Hematopoietic multipotent progenitor cell treated with erythropoietin and hydrocortisone succinate and interleukin-3 and kit ligand, for 4 days (in vitro differentiated cells): ENCODE measurements at regions not wholly inside any gene's neighbourhood (a gene's known extent, or its start where the extent isn't known, plus 50 kb on each side); places are given as distances from the start of the nearest gene placed in this dataset.

Source experiments
- DNase-seq: peaks from one replicate; pipeline ENCODE4 v3.0.0-alpha.2; 2015

DNA sequence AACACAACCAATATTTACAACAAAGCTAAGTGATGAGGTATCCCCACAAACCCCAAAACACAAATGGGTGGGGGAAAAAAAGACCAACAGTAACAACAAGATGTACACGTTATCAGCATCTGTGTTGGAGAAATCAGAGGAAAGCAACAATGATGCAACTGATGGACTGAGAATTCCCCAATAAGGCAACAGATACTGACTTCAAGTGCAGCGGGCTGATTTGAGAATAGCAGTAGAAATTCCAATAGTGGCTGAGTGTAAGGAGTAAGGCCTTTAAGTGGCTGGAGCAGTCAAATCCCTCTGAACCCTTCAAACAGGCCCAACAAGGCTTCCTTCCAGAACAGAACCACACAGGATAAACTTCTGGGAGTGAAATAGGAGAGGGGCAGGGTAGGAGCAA is 97.6 kb downstream of the TM2D1 start:
- no peak for DNase-seq

- no peak for DNase-seq
Observed at GRCh38 chr1:61626816-61627215, 98.1 kb downstream of the TM2D1 start.

DNA sequence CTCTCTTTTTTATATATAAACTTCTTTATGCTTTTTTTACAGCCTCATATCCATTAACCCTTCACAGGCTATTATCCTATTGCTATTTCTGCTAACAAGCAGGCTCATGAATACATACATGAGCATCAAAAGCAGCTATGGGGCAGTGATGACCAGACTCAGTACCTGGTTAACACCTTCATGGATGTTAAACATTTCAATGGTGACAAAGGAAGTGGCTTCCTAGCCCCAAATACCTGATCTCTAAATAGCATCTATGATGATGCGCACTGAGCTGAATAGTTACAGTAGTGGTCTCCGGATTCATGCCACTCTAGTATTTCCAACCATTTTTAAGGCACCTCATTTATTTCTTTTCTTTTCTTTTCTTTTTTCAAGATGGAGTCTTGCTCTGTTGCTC is 101.1 kb downstream of the TM2D1 start:
- DNase-seq = no peak

DNA sequence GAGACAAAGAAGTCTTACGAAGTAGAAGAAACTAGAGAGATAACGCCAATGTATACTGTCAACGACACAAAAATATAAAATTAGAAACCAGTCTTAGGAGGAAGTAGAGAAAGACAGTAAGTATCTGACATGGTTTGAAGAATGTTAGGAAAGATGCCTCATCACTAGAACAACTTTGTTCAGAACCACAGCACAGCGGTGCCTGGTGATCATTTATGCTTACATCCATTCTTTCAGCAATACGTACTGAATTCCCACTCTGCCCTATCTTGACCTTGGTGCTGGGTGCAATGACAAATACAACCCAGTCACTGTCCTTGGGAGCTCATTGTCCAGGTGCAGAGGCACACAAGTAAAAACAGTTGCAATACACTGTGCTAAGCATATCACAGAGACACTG is 104.4 kb downstream of the TM2D1 start:
- peak; percentile 52 for DNase-seq

GRCh38 chr1:61618755-61619154 is 106.2 kb downstream of the TM2D1 start:
- DNase-seq = no peak

- DNase-seq = no peak
Observed at GRCh38 chr1:61618193-61618592, 106.7 kb downstream of the TM2D1 start.

DNA sequence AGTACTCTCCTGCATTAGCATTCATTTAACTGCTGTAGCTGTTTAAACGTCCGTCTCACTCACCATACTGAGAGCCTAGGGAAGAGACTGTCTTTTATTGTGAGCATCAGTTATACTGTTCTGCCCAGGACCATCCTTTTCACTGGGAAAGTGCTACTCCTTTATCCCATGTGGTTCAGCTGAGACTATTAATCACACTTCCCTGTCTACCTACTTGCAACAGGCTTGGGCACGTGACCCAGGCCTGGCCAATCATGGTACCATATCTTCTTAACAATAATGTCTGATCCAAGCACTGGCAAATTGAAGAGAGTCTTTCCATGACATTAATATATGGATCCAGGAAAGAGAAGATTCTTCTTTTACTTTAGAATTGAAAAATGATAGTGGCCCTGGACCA is 108.1 kb downstream of the TM2D1 start:
- no peak for DNase-seq

DNA sequence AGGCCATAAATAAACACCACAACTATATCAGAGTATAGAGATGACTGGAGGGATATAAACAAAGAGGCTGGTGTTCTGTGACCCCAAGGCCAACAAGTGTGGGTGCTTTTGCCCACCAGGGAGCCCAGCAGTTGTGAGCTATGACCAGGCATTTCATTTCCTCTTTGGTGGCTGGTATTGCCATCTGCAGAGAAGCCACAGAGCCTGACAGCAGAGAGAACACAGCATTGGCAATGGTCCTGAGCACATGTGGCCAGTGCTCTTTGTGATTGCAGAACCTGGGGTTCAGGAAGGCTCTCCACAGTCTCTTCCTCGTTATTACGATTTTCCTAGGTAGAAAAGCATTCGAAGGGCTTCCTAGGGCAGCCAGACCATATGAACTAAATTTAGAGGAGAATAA is 112.3 kb downstream of the TM2D1 start:
- DNase-seq = peak; percentile 81

GRCh38 chr1:61609040-61609439 is 115.9 kb downstream of the TM2D1 start:
- DNase-seq = no peak

GRCh38 chr1:61607448-61607847 is 117.5 kb downstream of the TM2D1 start:
- DNase-seq = no peak

GRCh38 chr1:61606448-61607312 is 118.3 kb downstream of the TM2D1 start:
- DNase-seq = peak; percentile 55

- DNase-seq = peak; percentile 20
Observed at GRCh38 chr1:61605607-61606321, 119.2 kb downstream of the TM2D1 start.

GRCh38 chr1:61604684-61605083 is 120.3 kb downstream of the TM2D1 start:
- DNase-seq = peak; percentile 58

- DNase-seq = no peak
Observed at GRCh38 chr1:61604261-61604660, 120.7 kb downstream of the TM2D1 start.

- no peak for DNase-seq
Observed at GRCh38 chr1:61602663-61603062, 122.3 kb downstream of the TM2D1 start.

- DNase-seq = no peak
Observed at GRCh38 chr1:61597601-61598000, 127.3 kb downstream of the TM2D1 start.

DNA sequence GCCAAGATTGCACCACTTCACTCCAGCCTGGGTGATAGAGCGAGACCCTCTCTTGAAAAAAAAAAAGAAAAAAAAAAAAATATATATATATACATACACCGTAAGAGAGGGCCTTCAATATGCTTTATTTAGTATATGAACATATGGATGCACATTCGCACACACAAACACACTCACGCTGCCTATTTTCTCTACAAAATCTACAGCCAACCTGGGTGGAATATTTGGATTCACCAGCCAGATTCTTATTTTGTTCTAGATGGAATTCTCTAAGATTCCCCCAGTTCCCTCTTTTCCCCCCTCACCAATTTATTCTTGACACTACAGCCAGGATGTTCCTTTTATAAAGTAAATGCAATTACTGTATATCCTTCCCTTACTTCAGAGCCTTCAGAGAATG is 131.6 kb downstream of the TM2D1 start:
- DNase-seq = no peak

DNA sequence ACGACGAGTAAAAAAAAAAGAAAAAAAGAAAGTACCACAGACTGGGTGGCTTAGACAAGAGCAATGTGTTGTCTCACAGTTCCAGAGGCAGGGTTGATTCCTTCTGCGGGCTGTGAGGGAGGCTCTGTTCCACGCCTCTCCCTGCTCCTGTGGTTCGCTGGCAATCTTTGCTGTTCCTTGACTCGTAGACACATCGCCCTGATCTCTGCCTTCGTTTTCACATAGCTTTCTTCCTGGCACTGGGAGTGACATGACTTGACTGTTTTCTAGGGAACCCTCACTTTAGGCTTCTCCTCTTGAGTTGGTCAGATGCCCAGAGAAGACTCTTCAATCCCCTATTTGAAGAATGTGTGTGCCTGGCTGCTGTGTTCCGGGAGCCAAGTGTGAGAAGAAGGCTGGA is 133.6 kb downstream of the TM2D1 start:
- no peak for DNase-seq

DNA sequence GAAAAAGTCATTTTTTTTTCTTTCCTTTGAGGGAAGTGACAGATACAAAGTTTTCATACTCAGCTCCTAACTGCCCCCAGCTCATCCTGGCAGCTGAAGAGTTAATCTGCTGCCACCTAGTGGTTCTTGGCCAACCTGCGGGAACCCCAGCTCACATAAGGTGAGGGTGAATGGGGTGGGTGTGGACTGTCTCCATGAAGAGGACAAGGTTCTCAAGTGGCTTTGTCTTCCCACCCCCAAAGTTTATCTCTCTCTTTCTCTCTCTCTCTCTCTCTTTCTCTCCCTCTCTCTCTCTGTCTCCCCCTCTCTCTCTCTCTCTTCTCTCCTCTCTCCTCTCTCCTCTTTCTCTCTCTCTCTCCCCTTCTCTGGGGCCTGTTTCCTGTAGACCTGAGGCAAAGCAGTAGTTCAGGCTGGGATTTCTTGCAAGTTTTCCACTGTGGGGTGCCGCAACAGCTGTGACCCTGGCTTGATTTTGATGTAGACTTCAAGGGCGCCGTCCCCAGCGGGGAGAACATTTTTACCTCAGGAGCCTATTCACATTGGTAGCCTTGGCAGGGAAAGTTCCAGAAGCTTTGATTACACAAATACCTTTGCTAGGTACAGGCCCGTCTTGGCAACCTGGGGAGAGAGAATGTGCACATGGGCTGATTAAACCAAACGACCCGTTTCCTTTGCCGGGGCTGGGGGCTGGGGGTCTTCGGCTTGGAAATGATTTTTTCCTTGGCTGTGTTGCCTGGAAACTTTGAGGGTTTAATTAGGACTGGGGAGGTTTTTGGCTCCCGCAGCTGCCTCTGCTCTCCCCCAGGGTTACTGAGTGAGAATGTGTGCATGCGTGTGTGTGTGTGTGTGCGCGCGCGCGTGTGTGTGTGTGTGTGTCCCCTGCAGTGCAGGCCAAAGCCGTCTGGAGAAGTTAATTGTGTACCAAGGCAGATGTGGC is 135.9 kb downstream of the TM2D1 start:
- peak; percentile 89 for DNase-seq

DNA sequence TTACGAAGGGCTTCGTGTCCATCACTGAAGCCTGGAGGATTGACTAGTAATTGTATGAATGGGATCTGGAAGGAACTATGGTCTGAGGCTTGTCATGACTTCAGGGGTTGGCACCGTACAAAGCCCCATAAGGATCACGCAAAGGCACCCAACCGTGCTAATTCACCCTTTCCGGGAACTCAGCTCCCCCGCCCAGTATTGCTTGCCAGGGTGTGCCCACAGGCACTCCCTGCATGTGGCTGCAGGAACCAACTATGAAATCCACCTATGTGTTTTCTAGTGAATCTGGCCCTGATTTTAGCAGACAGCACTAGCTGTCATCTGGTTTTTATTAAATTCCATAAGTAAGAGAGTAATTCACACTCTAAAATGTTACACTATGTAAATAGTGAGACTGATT is 139.2 kb downstream of the TM2D1 start:
- DNase-seq = peak; percentile 6

DNA sequence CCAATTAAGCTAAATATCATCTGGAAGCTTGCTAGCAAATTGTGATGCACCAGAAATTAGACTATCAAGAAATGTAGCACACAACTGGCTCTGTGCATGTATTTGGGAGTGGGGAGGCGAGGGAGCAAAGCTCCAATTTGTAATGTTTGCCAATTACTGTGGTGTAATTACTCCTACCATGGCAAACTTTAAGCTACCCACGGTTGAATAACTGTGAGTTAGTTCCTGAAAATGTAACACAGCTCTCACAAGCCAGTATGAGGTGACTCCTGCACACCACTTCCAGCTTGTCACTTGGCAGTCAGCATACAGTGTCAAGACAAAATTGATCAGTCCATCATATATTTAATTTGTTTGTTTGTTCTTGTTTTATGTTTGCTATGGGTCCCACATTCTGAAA is 141.2 kb downstream of the TM2D1 start:
- no peak for DNase-seq

GRCh38 chr1:61581251-61581650 is 143.7 kb downstream of the TM2D1 start:
- no peak for DNase-seq

DNA sequence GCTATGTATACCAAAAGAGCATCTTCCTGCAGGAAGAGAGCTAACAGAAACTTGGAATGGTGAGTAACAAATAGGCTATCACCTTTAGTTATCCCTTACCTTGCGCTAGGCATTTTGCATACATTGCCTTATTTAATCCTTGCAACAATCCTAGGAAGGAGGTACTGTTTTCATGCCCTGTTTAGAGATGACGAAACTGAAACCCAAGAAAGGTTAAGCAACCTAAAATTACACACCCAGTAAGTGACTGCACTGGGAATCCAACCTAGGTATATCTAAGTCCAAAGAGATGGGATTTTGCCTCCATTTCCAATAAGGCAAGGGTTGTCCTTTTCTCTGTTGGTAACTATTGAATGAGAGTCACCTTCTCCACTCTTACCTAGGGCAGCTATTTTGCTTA is 144.5 kb downstream of the TM2D1 start:
- DNase-seq = no peak
